NCI-H1105 treated with DMSO at 0.1 percent for 48 hours (cell line): ENCODE measurements at regions not wholly inside any gene's neighbourhood (a gene's known extent, or its start where the extent isn't known, plus 50 kb on each side); places are given as distances from the start of the nearest gene placed in this dataset.
A peak's percentile ranks its signal among the peaks of the same experiment; 100 is the strongest.
"Not testable (repeated sequence)": the region's sequence is repeated elsewhere in the genome, so short reads cannot be mapped to it uniquely, and the experiment has no call there.

Experiments used
- DNase-seq: peaks from one replicate; lab custom pipeline; 2025; lab: John Stamatoyannopoulos, UW

- DNase-seq: no peak
Measured at GRCh38 chr1:181172082-181172481, 83.6 kb downstream of the IER5 start.

- DNase-seq: no peak
Measured at GRCh38 chr1:181173761-181174447, 85.4 kb downstream of the IER5 start.

- DNase-seq: no peak
Measured at GRCh38 chr1:181174861-181175260, 86.4 kb downstream of the IER5 start.

GRCh38 chr1:181175356-181175910 is 86.9 kb downstream of the IER5 start:
- DNase-seq: no peak

- no peak for DNase-seq
Measured at GRCh38 chr1:181175955-181176354, 87.5 kb downstream of the IER5 start.

- DNase-seq: no peak
Measured at GRCh38 chr1:181178241-181178879, 89.9 kb downstream of the IER5 start.

GRCh38 chr1:181179279-181179986 is 90.9 kb downstream of the IER5 start:
- no peak for DNase-seq

- peak; percentile 68 for DNase-seq
Measured at GRCh38 chr1:181179987-181180365, 91.5 kb downstream of the IER5 start.

GRCh38 chr1:181180407-181181031 is 92.0 kb downstream of the IER5 start:
- no peak for DNase-seq

- peak; percentile 2 for DNase-seq
Measured at GRCh38 chr1:181181792-181182585, 93.5 kb downstream of the IER5 start.

- DNase-seq: no peak
Measured at GRCh38 chr1:181184621-181185020, 96.1 kb downstream of the IER5 start.

GRCh38 chr1:181185461-181185860 is 97.0 kb downstream of the IER5 start:
- DNase-seq: no peak

GRCh38 chr1:181186133-181186532 is 97.6 kb downstream of the IER5 start:
- DNase-seq: not testable (repeated sequence)

GRCh38 chr1:181187337-181188126 is 99.0 kb downstream of the IER5 start:
- no peak for DNase-seq

- DNase-seq: no peak
Measured at GRCh38 chr1:181189245-181189644, 100.7 kb downstream of the IER5 start.

GRCh38 chr1:181189691-181190363 is 101.3 kb downstream of the IER5 start:
- peak; percentile 52 for DNase-seq

GRCh38 chr1:181190364-181191035 is 102.0 kb downstream of the IER5 start:
- no peak for DNase-seq

GRCh38 chr1:181191494-181192040 is 103.1 kb downstream of the IER5 start:
- no peak for DNase-seq

GRCh38 chr1:181192316-181192715 is 103.8 kb downstream of the IER5 start:
- DNase-seq: no peak
